Prostate gland (tissue), 2 donors: ENCODE measurements at regions not wholly inside any gene's neighbourhood (a gene's known extent, or its start where the extent isn't known, plus 50 kb on each side); places are given as distances from the start of the nearest gene placed in this dataset.

Source experiments
- DNase-seq: peaks from one replicate; pipeline ENCODE4 v3.0.0-alpha.2; 2019; ENCODE audit warnings: low spot score
- H3K27ac ChIP-seq, 2 donors: fragments of 200-600 bp; sonication (generic); 2 replicates each; pipeline ENCODE4 v1.5.1; 2017 to 2019
- H3K27me3 ChIP-seq: fragments of 200-600 bp; sonication (generic); replicated peaks from 2 replicates; pipeline ENCODE4 v1.5.1; 2019; ENCODE audit not compliant: insufficient read depth
- H3K36me3 ChIP-seq, 2 donors: fragments of 200-600 bp; sonication (generic); 1 replicate in 1 of 2; 2 replicates in 1 of 2; pipeline versions ENCODE4 v1.5.1 to v1.8.1; 2017 to 2019
- H3K4me1 ChIP-seq: fragments of 200-600 bp; sonication (generic); replicated peaks from 2 replicates; pipeline ENCODE4 v1.5.1; 2019
- H3K4me3 ChIP-seq, 2 donors: fragments of 200-600 bp; sonication (generic); 2 replicates each; pipeline ENCODE4 v1.5.1; 2017 to 2019
- H3K9me3 ChIP-seq: fragments of 200-600 bp; sonication (generic); 2 replicates; pipeline ENCODE4 v1.5.1; 2017
- CTCF ChIP-seq, 4 experiments: fragments of 200-600 bp in 2 of 4; fragments of 450-650 bp in 2 of 4; sonication (generic) in 2 of 4; IDR thresholded peaks; 1 replicate in 3 of 4; 2 replicates in 1 of 4; pipeline ENCODE4 v1.5.1; 2016 to 2019; ENCODE audit warnings: antibody characterized with exemption in 4 of 4, mild to moderate bottlenecking in 2 of 4, moderate library complexity in 2 of 4
- POLR2A ChIP-seq: fragments of 450-650 bp; IDR thresholded peaks from one replicate; pipeline ENCODE4 v1.6.1; 2016; ENCODE audit warnings: antibody characterized with exemption, mild to moderate bottlenecking
- POLR2AphosphoS5 ChIP-seq: sonication (generic); formaldehyde crosslinking; IDR thresholded peaks from one replicate; pipeline ENCODE4 v1.6.1; 2017; ENCODE audit warnings: antibody characterized with exemption
- WGBS: methylation state at CpG from one replicate; pipeline ENCODE4 v1.1.5; 2018; 5-methylcytosine and 5-hydroxymethylcytosine counted together
- intact Hi-C: fragments of 100-400 bp; cut with DNase I; formaldehyde crosslinking; loops from one replicate; pipeline ENCODE4 v1.14.2; 2022

GRCh38 chr6:18674346-18674745, 287.2 kb downstream of the RNF144B start:
- TF ChIP-seq POLR2AphosphoS5 (no peak), CTCF (IDR thresholded peaks at IDR 0.05) (no peak), POLR2A (no peak)
- Histone ChIP-seq H3K4me3 (no peak overlapping the region), H3K27me3 (no peaks in the 10 kb centered on the region), H3K9me3 (no peaks in the 10 kb centered on the region), H3K27ac (no peak overlapping the region), H3K4me1 (no peaks in the 10 kb centered on the region), H3K36me3 (no peaks in the 10 kb centered on the region)
- intact Hi-C loops = no loop called here
- DNase-seq = no peak

GRCh38 chr6:18675881-18676280, 288.7 kb downstream of the RNF144B start:
- TF ChIP-seq CTCF (IDR thresholded peaks at IDR 0.05) (no peak), POLR2AphosphoS5 (no peak), POLR2A (no peak)

GRCh38 chr6:18676548-18676947, 289.4 kb downstream of the RNF144B start:
- no peak overlapping the region for H3K27ac ChIP-seq
- WGBS = 94% methylated on average over 7 of the region's 7 CpGs
- TF ChIP-seq POLR2A = no peak
- TF ChIP-seq CTCF (IDR thresholded peaks at IDR 0.05) = no peak
- TF ChIP-seq POLR2AphosphoS5 = no peak
- H3K27me3 ChIP-seq = no peaks in the 10 kb centered on the region
- H3K36me3 ChIP-seq = no peaks in the 10 kb centered on the region
- no peaks in the 10 kb centered on the region for H3K9me3 ChIP-seq
- intact Hi-C loops = no loop called here
- H3K4me1 ChIP-seq = no peaks in the 10 kb centered on the region
- H3K4me3 ChIP-seq = no peak overlapping the region
- DNase-seq = no peak

More at GRCh38 chr6:18675881-18676280, 288.7 kb downstream of the RNF144B start:
- no peaks in the 10 kb centered on the region for H3K4me1 ChIP-seq
- intact Hi-C loops = no loop called here
- 58% methylated on average over 2 of the region's 2 CpGs for WGBS
- H3K36me3 ChIP-seq = no peaks in the 10 kb centered on the region
- H3K4me3 ChIP-seq = no peak overlapping the region
- no peak overlapping the region for H3K27ac ChIP-seq
- DNase-seq = no peak
- H3K27me3 ChIP-seq = no peaks in the 10 kb centered on the region
- H3K9me3 ChIP-seq = no peaks in the 10 kb centered on the region

GRCh38 chr6:18680842-18681241, 293.7 kb downstream of the RNF144B start:
- DNase-seq = no peak
- H3K9me3 ChIP-seq = no peaks in the 10 kb centered on the region
- no peaks in the 10 kb centered on the region for H3K36me3 ChIP-seq
- TF ChIP-seq CTCF (IDR thresholded peaks at IDR 0.05) (no peak), POLR2AphosphoS5 (no peak), POLR2A (no peak)
- H3K4me3 ChIP-seq = no peak overlapping the region
- no peaks in the 10 kb centered on the region for H3K4me1 ChIP-seq
- H3K27ac ChIP-seq = no peak overlapping the region
- no peaks in the 10 kb centered on the region for H3K27me3 ChIP-seq
- intact Hi-C loops = no loop called here

- no peak overlapping the region for H3K27ac ChIP-seq
- H3K9me3 ChIP-seq = no peaks in the 10 kb centered on the region
- TF ChIP-seq POLR2A (no peak), CTCF (IDR thresholded peaks at IDR 0.05) (no peak), POLR2AphosphoS5 (no peak)
- DNase-seq = no peak
- no peaks in the 10 kb centered on the region for H3K36me3 ChIP-seq
- no peaks in the 10 kb centered on the region for H3K4me1 ChIP-seq
- H3K27me3 ChIP-seq = no peaks in the 10 kb centered on the region
- intact Hi-C loops = no loop called here
- no peak overlapping the region for H3K4me3 ChIP-seq
- 66% methylated on average over 5 of the region's 5 CpGs for WGBS
Measured at GRCh38 chr6:18681832-18682503, 294.8 kb downstream of the RNF144B start.
